ENCODE measurements at regions not wholly inside any gene's neighbourhood (a gene's known extent, or its start where the extent isn't known, plus 50 kb on each side); places are given as distances from the start of the nearest gene placed in this dataset.

- DNase-seq (ENCODE audit: low read depth, low spot score) = no peak
- Histone ChIP-seq H3K9me3 (ENCODE audit: control insufficient read depth, insufficient read depth, low read length) (no peaks in the 10 kb centered on the region), H3K36me3 (ENCODE audit: control insufficient read depth, insufficient read depth, low read length) (no peaks in the 10 kb centered on the region), H3K27me3 (ENCODE audit: control insufficient read depth, insufficient read depth, low read length) (no peaks in the 10 kb centered on the region), H3K4me3 (ENCODE audit: low read length) (no peak overlapping the region), H3K27ac (ENCODE audit: low read length) (no peak overlapping the region), H3K4me1 (ENCODE audit: control insufficient read depth, insufficient read depth, low read length) (no peaks in the 10 kb centered on the region)
- no CpG with 5 or more reads among the region's 1 CpG for WGBS (ENCODE audit: insufficient coverage, insufficient read length)
Measured at GRCh38 chr2:195482010-195482409, 175.0 kb upstream of the SLC39A10 start.

GRCh38 chr2:195480121-195480520 lies 176.9 kb upstream of the SLC39A10 start:
- DNase-seq (ENCODE audit: low read depth, low spot score) = no peak
- Histone ChIP-seq H3K4me3 (ENCODE audit: low read length) (no peak overlapping the region), H3K27me3 (ENCODE audit: control insufficient read depth, insufficient read depth, low read length) (no peaks in the 10 kb centered on the region), H3K4me1 (ENCODE audit: control insufficient read depth, insufficient read depth, low read length) (no peaks in the 10 kb centered on the region), H3K36me3 (ENCODE audit: control insufficient read depth, insufficient read depth, low read length) (no peaks in the 10 kb centered on the region), H3K9me3 (ENCODE audit: control insufficient read depth, insufficient read depth, low read length) (no peaks in the 10 kb centered on the region), H3K27ac (ENCODE audit: low read length) (no peak overlapping the region)

- no peak overlapping the region for H3K27ac ChIP-seq (ENCODE audit: low read length)
- no CpG with 5 or more reads among the region's 3 CpGs for WGBS (ENCODE audit: insufficient coverage, insufficient read length)
- H3K4me1 ChIP-seq (ENCODE audit: control insufficient read depth, insufficient read depth, low read length) = no peaks in the 10 kb centered on the region
- H3K36me3 ChIP-seq (ENCODE audit: control insufficient read depth, insufficient read depth, low read length) = no peaks in the 10 kb centered on the region
- H3K27me3 ChIP-seq (ENCODE audit: control insufficient read depth, insufficient read depth, low read length) = no peaks in the 10 kb centered on the region
- no peak for DNase-seq (ENCODE audit: low read depth, low spot score)
- no peaks in the 10 kb centered on the region for H3K9me3 ChIP-seq (ENCODE audit: control insufficient read depth, insufficient read depth, low read length)
- H3K4me3 ChIP-seq (ENCODE audit: low read length) = no peak overlapping the region
Measured at GRCh38 chr2:195479407-195479806, 177.6 kb upstream of the SLC39A10 start.

GRCh38 chr2:195477996-195478382 lies 179.0 kb upstream of the SLC39A10 start:
- Histone ChIP-seq H3K4me1 (ENCODE audit: control insufficient read depth, insufficient read depth, low read length) (no peaks in the 10 kb centered on the region), H3K36me3 (ENCODE audit: control insufficient read depth, insufficient read depth, low read length) (no peaks in the 10 kb centered on the region), H3K9me3 (ENCODE audit: control insufficient read depth, insufficient read depth, low read length) (no peaks in the 10 kb centered on the region), H3K4me3 (ENCODE audit: low read length) (no peak overlapping the region), H3K27me3 (ENCODE audit: control insufficient read depth, insufficient read depth, low read length) (no peaks in the 10 kb centered on the region), H3K27ac (ENCODE audit: low read length) (no peak overlapping the region)
- DNase-seq (ENCODE audit: low read depth, low spot score) = no peak

- H3K4me1 ChIP-seq (ENCODE audit: control insufficient read depth, insufficient read depth, low read length) = no peaks in the 10 kb centered on the region
- no peaks in the 10 kb centered on the region for H3K27me3 ChIP-seq (ENCODE audit: control insufficient read depth, insufficient read depth, low read length)
- H3K27ac ChIP-seq (ENCODE audit: low read length) = no peak overlapping the region
- no peaks in the 10 kb centered on the region for H3K36me3 ChIP-seq (ENCODE audit: control insufficient read depth, insufficient read depth, low read length)
- H3K9me3 ChIP-seq (ENCODE audit: control insufficient read depth, insufficient read depth, low read length) = no peaks in the 10 kb centered on the region
- no peak overlapping the region for H3K4me3 ChIP-seq (ENCODE audit: low read length)
- no peak for DNase-seq (ENCODE audit: low read depth, low spot score)
- WGBS (ENCODE audit: insufficient coverage, insufficient read length) = no CpG with 5 or more reads among the region's 2 CpGs
Measured at GRCh38 chr2:195477248-195477995, 179.6 kb upstream of the SLC39A10 start.

- no CpG with 5 or more reads among the region's 5 CpGs for WGBS (ENCODE audit: insufficient coverage, insufficient read length)
- Histone ChIP-seq H3K27ac (ENCODE audit: low read length) (no peak overlapping the region), H3K4me1 (ENCODE audit: control insufficient read depth, insufficient read depth, low read length) (no peaks in the 10 kb centered on the region), H3K36me3 (ENCODE audit: control insufficient read depth, insufficient read depth, low read length) (no peaks in the 10 kb centered on the region), H3K27me3 (ENCODE audit: control insufficient read depth, insufficient read depth, low read length) (no peaks in the 10 kb centered on the region), H3K9me3 (ENCODE audit: control insufficient read depth, insufficient read depth, low read length) (no peaks in the 10 kb centered on the region), H3K4me3 (ENCODE audit: low read length) (no peak overlapping the region)
- DNase-seq (ENCODE audit: low read depth, low spot score) = no peak
Measured at GRCh38 chr2:195475336-195475735, 181.7 kb upstream of the SLC39A10 start.

- Histone ChIP-seq H3K4me1 (ENCODE audit: control insufficient read depth, insufficient read depth, low read length) (no peaks in the 10 kb centered on the region), H3K9me3 (ENCODE audit: control insufficient read depth, insufficient read depth, low read length) (no peaks in the 10 kb centered on the region), H3K4me3 (ENCODE audit: low read length) (no peak overlapping the region), H3K27me3 (ENCODE audit: control insufficient read depth, insufficient read depth, low read length) (no peaks in the 10 kb centered on the region), H3K36me3 (ENCODE audit: control insufficient read depth, insufficient read depth, low read length) (no peaks in the 10 kb centered on the region), H3K27ac (ENCODE audit: low read length) (no peak overlapping the region)
- WGBS (ENCODE audit: insufficient coverage, insufficient read length) = no CpG with 5 or more reads among the region's 6 CpGs
- DNase-seq (ENCODE audit: low read depth, low spot score) = no peak
Measured at GRCh38 chr2:195473862-195474261, 183.2 kb upstream of the SLC39A10 start.

GRCh38 chr2:195472501-195473234 lies 184.4 kb upstream of the SLC39A10 start:
- H3K27me3 ChIP-seq (ENCODE audit: control insufficient read depth, insufficient read depth, low read length) = no peaks in the 10 kb centered on the region
- no peaks in the 10 kb centered on the region for H3K4me1 ChIP-seq (ENCODE audit: control insufficient read depth, insufficient read depth, low read length)
- WGBS (ENCODE audit: insufficient coverage, insufficient read length) = no CpG with 5 or more reads among the region's 3 CpGs
- no peaks in the 10 kb centered on the region for H3K36me3 ChIP-seq (ENCODE audit: control insufficient read depth, insufficient read depth, low read length)
- no peaks in the 10 kb centered on the region for H3K9me3 ChIP-seq (ENCODE audit: control insufficient read depth, insufficient read depth, low read length)
- no peak for DNase-seq (ENCODE audit: low read depth, low spot score)
- no peak overlapping the region for H3K27ac ChIP-seq (ENCODE audit: low read length)
- H3K4me3 ChIP-seq (ENCODE audit: low read length) = no peak overlapping the region

- Histone ChIP-seq H3K27ac (ENCODE audit: low read length) (no peak overlapping the region), H3K4me3 (ENCODE audit: low read length) (no peak overlapping the region), H3K27me3 (ENCODE audit: control insufficient read depth, insufficient read depth, low read length) (no peaks in the 10 kb centered on the region), H3K9me3 (ENCODE audit: control insufficient read depth, insufficient read depth, low read length) (no peaks in the 10 kb centered on the region), H3K36me3 (ENCODE audit: control insufficient read depth, insufficient read depth, low read length) (no peaks in the 10 kb centered on the region), H3K4me1 (ENCODE audit: control insufficient read depth, insufficient read depth, low read length) (no peaks in the 10 kb centered on the region)
- no peak for DNase-seq (ENCODE audit: low read depth, low spot score)
- WGBS (ENCODE audit: insufficient coverage, insufficient read length) = no CpG with 5 or more reads among the region's 4 CpGs
Measured at GRCh38 chr2:195471807-195472206, 185.2 kb upstream of the SLC39A10 start.

- no peaks in the 10 kb centered on the region for H3K9me3 ChIP-seq (ENCODE audit: control insufficient read depth, insufficient read depth, low read length)
- no peak for DNase-seq (ENCODE audit: low read depth, low spot score)
- H3K4me1 ChIP-seq (ENCODE audit: control insufficient read depth, insufficient read depth, low read length) = no peaks in the 10 kb centered on the region
- no CpG with 5 or more reads among the region's 2 CpGs for WGBS (ENCODE audit: insufficient coverage, insufficient read length)
- H3K27ac ChIP-seq (ENCODE audit: low read length) = no peak overlapping the region
- no peaks in the 10 kb centered on the region for H3K36me3 ChIP-seq (ENCODE audit: control insufficient read depth, insufficient read depth, low read length)
- no peaks in the 10 kb centered on the region for H3K27me3 ChIP-seq (ENCODE audit: control insufficient read depth, insufficient read depth, low read length)
- H3K4me3 ChIP-seq (ENCODE audit: low read length) = no peak overlapping the region
Measured at GRCh38 chr2:195471163-195471562, 185.9 kb upstream of the SLC39A10 start.

GRCh38 chr2:195470622-195471021 lies 186.4 kb upstream of the SLC39A10 start:
- DNase-seq (ENCODE audit: low read depth, low spot score) = no peak
- H3K27me3 ChIP-seq (ENCODE audit: control insufficient read depth, insufficient read depth, low read length) = no peaks in the 10 kb centered on the region
- H3K27ac ChIP-seq (ENCODE audit: low read length) = no peak overlapping the region
- no peaks in the 10 kb centered on the region for H3K4me1 ChIP-seq (ENCODE audit: control insufficient read depth, insufficient read depth, low read length)
- H3K4me3 ChIP-seq (ENCODE audit: low read length) = no peak overlapping the region
- no peaks in the 10 kb centered on the region for H3K9me3 ChIP-seq (ENCODE audit: control insufficient read depth, insufficient read depth, low read length)
- H3K36me3 ChIP-seq (ENCODE audit: control insufficient read depth, insufficient read depth, low read length) = no peaks in the 10 kb centered on the region

Data from iPS DF 6.9 (cell line).